ENCODE measurements at regions not wholly inside any gene's neighbourhood (a gene's known extent, or its start where the extent isn't known, plus 50 kb on each side); places are given as distances from the start of the nearest gene placed in this dataset.

- no peaks in the 10 kb centered on the region for H3K36me3 ChIP-seq (ENCODE audit: control insufficient read depth in 2 of 4, insufficient read depth in 4 of 4, low read length in 3 of 4)
- no peak overlapping the region for H2BK20ac ChIP-seq (ENCODE audit: low read length)
- H4K5ac ChIP-seq (ENCODE audit: insufficient read length, low read depth, low read length) = no peak overlapping the region
- no peaks in the 10 kb centered on the region for H3K23me2 ChIP-seq (ENCODE audit: low read depth, low read length)
- no peaks in the 10 kb centered on the region for H3K79me2 ChIP-seq (ENCODE audit: control insufficient read depth in 1 of 2, insufficient read depth in 2 of 2, low read length in 2 of 2)
- H4K91ac ChIP-seq (replicated peaks; ENCODE audit: insufficient read length, low read length) = no peak overlapping the region
- H3K27me3 ChIP-seq (replicated peaks in 1 of 4; ENCODE audit: control insufficient read depth in 3 of 4, extremely low read depth in 1 of 4, insufficient read depth in 3 of 4, low read length in 3 of 4) = no peaks in the 10 kb centered on the region; a peak in 1 of 7 replicates
- no peaks in the 10 kb centered on the region for H3K79me1 ChIP-seq (ENCODE audit: low read depth, low read length)
- no peak overlapping the region for H3K56ac ChIP-seq (replicated peaks; ENCODE audit: insufficient read length, low read depth, low read length)
- no peak overlapping the region for H3K4me3 ChIP-seq (ENCODE audit: extremely low read depth in 1 of 4, insufficient read depth in 2 of 4, low read depth in 3 of 4, low read length in 4 of 4)
- 35% methylated on average over 1 of the region's 1 CpG; no CpG with 5 or more reads in 1 of the 2 experiments for WGBS, 2 experiments (ENCODE audit: extremely low coverage in 1 of 2, insufficient coverage in 1 of 2, insufficient read length in 1 of 2, insufficient replicate concordance in 2 of 2, low coverage in 1 of 2, low lambda C conversion rate in 2 of 2, missing lambda C conversion rate in 1 of 2)
- no peak overlapping the region for H2AK5ac ChIP-seq (ENCODE audit: low read depth, low read length)
- FAIRE-seq = no peak
- no peak overlapping the region for H2BK15ac ChIP-seq (ENCODE audit: low read length)
- no peak overlapping the region for H3K9ac ChIP-seq (replicated peaks in 1 of 4; ENCODE audit: extremely low read depth in 1 of 4, low read depth in 3 of 4, low read length in 3 of 4)
- no peak overlapping the region for H3K18ac ChIP-seq (ENCODE audit: extremely low read depth, low read length)
- H2BK120ac ChIP-seq (replicated peaks; ENCODE audit: low read depth, low read length) = no peak overlapping the region
- no peak overlapping the region for H2AFZ ChIP-seq (ENCODE audit: low read length)
- no peak overlapping the region for H2BK5ac ChIP-seq (ENCODE audit: low read depth, low read length)
- H2BK12ac ChIP-seq (ENCODE audit: low read depth, low read length) = no peak overlapping the region
- H3K9me3 ChIP-seq (ENCODE audit: insufficient read depth in 2 of 2, low read depth in 1 of 2, low read length in 1 of 2) = no peaks in the 10 kb centered on the region
- ChIA-PET POLR2A (ENCODE audit: partially characterized antibody) (no interaction called here), CTCF (ENCODE audit: partially characterized antibody) (no interaction called here)
- peaks cover 0 to 2% (median 0%) of the 10 kb centered on the region in 4 experiments; a peak in 2 of 7 replicates for H3K4me1 ChIP-seq (replicated peaks in 1 of 4; ENCODE audit: control insufficient read depth in 3 of 4, insufficient read depth in 4 of 4, low read length in 3 of 4)
- H3K27ac ChIP-seq (ENCODE audit: low read depth, low read length) = no peak overlapping the region
- no peak overlapping the region for H3K23ac ChIP-seq (ENCODE audit: insufficient read length)
- H3K14ac ChIP-seq (ENCODE audit: insufficient read length) = no peak overlapping the region
- H3K4ac ChIP-seq (replicated peaks; ENCODE audit: insufficient read length, low read depth, low read length) = no peak overlapping the region
- no peak overlapping the region for H4K8ac ChIP-seq (ENCODE audit: extremely low read depth, insufficient read depth, low read length)
- H4K20me1 ChIP-seq (replicated peaks in 1 of 2; ENCODE audit: control insufficient read depth in 1 of 2, insufficient read depth in 2 of 2, low read length in 2 of 2) = no peaks in the 10 kb centered on the region
- H3K4me2 ChIP-seq (ENCODE audit: insufficient read depth in 1 of 2, low read depth in 2 of 2, low read length in 2 of 2) = no peak overlapping the region
- no peak for DNase-seq (ENCODE audit: low read depth in 1 of 2, low spot score in 2 of 2)
- no peak for TF ChIP-seq KDM5A (IDR thresholded peaks at IDR 0.05; ENCODE audit: low read length)
- TF ChIP-seq NRF1 (IDR thresholded peaks at IDR 0.05; ENCODE audit: low read depth, low read length) = no peak
- no peak for TF ChIP-seq HDAC6 (IDR thresholded peaks at IDR 0.05; ENCODE audit: low read depth, low read length)
- TF ChIP-seq SP1 (IDR thresholded peaks at IDR 0.05; ENCODE audit: low read depth, low read length) = no peak
- no peak for TF ChIP-seq RAD21 (IDR thresholded peaks at IDR 0.05 in 1 of 2, conservative IDR thresholded peaks at IDR 0.05 in 1 of 2; ENCODE audit: low read depth in 2 of 2, low read length in 2 of 2)
- no peak for TF ChIP-seq TEAD4 (IDR thresholded peaks at IDR 0.05; ENCODE audit: low read depth, low read length)
Measured at GRCh38 chr2:65786765-65787164, 354.4 kb upstream of the SPRED2 start.
